ENCODE measurements at regions not wholly inside any gene's neighbourhood (a gene's known extent, or its start where the extent isn't known, plus 50 kb on each side); places are given as distances from the start of the nearest gene placed in this dataset.
"Not testable (repeated sequence)": the region's sequence is repeated elsewhere in the genome, so short reads cannot be mapped to it uniquely, and the experiment has no call there.

DNA sequence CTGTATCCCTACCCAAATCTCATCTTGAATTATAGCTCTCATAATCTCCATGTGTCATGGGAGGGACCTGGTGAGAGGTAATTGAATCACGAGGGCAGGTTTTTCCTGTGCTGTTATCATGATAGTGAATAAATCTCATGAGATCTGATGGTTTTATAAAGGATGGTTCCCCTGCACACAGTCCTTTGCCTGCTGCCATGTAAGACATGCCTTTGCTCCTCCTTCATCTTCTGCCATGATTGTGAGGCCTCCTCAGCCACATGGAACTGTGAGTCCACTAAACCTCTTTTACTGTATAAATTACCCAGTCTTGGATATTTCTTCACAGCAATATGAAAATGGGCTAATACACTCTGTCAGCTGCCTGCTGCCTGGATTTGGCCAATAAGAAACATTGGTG lies 133.8 kb upstream of the POU3F1 start:
- CTCF ChIA-PET (ENCODE audit: low intra/inter-chr PET ratio); H3K9me3 ChIP-seq (replicated peaks; ENCODE audit: control insufficient read depth, insufficient read depth, low read depth, low read length); in situ Hi-C loops (cut with MboI); H2AFZ ChIP-seq (ENCODE audit: low read depth, low read length); H3K27ac ChIP-seq (ENCODE audit: extremely low read depth, low read depth, low read length); BruUV-seq (replicated peaks); H3K4me3 ChIP-seq; H3K36me3 ChIP-seq (ENCODE audit: control insufficient read depth, insufficient read depth, low read length); H3K4me1 ChIP-seq (replicated peaks in 1 of 2; ENCODE audit: control insufficient read depth in 2 of 2, insufficient read depth in 2 of 2, low read length in 2 of 2); ATAC-seq; POLR2A ChIA-PET; H3K9ac ChIP-seq (ENCODE audit: insufficient read depth in 1 of 2, low read depth in 2 of 2, low read length in 2 of 2); H3K4me2 ChIP-seq (ENCODE audit: insufficient read depth, low read length); H3K79me2 ChIP-seq (ENCODE audit: control insufficient read depth, insufficient read depth, low read length); FAIRE-seq; H3K9me1 ChIP-seq (ENCODE audit: control insufficient read depth, insufficient read depth, low read length); DNase-seq (ENCODE audit: extremely low read depth in 1 of 4, low spot score in 3 of 4); intact Hi-C loops (cut with micrococcal nuclease); H4K20me1 ChIP-seq (replicated peaks; ENCODE audit: control insufficient read depth, insufficient read depth, low read length): not testable (repeated sequence)
- H3K27me3 ChIP-seq (ENCODE audit: control insufficient read depth in 2 of 2, insufficient read depth in 2 of 2, low read length in 2 of 2): peaks cover 23 to 56% of the 10 kb centered on the region in 2 experiments
- WGBS (ENCODE audit: insufficient coverage, low coverage, missing lambda C conversion rate): 0% methylated on average over 1 of the region's 1 CpG
- peak; percentile 92 for TF ChIP-seq ZNF431 (CRISPR knock-in tag; IDR thresholded peaks at IDR 0.05)

DNA sequence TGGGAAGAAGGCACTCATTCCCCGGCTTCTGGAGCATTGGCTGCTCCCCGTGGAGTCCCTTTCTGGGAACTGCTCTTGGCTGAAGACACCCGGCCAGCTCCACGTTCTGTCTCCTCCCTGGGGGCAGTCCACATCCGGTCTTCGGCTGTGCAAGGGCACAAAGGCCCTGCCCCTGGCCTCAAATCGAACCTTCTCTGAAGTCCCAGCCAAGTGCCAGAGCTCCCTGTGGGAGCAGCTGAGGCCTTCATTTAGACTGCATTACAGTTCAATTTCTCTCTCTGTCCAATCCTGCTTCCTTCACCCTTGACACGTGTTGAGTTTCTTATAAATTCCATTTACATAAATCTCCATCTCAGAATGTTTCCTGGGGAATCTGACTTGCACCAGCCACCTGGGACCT lies 132.9 kb upstream of the POU3F1 start:
- Histone ChIP-seq H2AFZ (ENCODE audit: low read depth, low read length) (no peak overlapping the region), H3K27me3 (ENCODE audit: control insufficient read depth in 2 of 2, insufficient read depth in 2 of 2, low read length in 2 of 2) (peaks cover 26 to 58% of the 10 kb centered on the region in 2 experiments), H3K4me3 (no peak overlapping the region), H4K20me1 (replicated peaks; ENCODE audit: control insufficient read depth, insufficient read depth, low read length) (no peaks in the 10 kb centered on the region), H3K79me2 (ENCODE audit: control insufficient read depth, insufficient read depth, low read length) (no peaks in the 10 kb centered on the region), H3K36me3 (ENCODE audit: control insufficient read depth, insufficient read depth, low read length) (no peaks in the 10 kb centered on the region), H3K4me2 (ENCODE audit: insufficient read depth, low read length) (no peak overlapping the region), H3K9ac (ENCODE audit: insufficient read depth in 1 of 2, low read depth in 2 of 2, low read length in 2 of 2) (no peak overlapping the region), H3K9me3 (replicated peaks; ENCODE audit: control insufficient read depth, insufficient read depth, low read depth, low read length) (no peaks in the 10 kb centered on the region), H3K27ac (ENCODE audit: extremely low read depth, low read depth, low read length) (no peak overlapping the region), H3K4me1 (replicated peaks in 1 of 2; ENCODE audit: control insufficient read depth in 2 of 2, insufficient read depth in 2 of 2, low read length in 2 of 2) (no peaks in the 10 kb centered on the region), H3K9me1 (ENCODE audit: control insufficient read depth, insufficient read depth, low read length) (no peaks in the 10 kb centered on the region)
- DNase-seq (ENCODE audit: extremely low read depth in 1 of 4, low spot score in 3 of 4): no peak
- ATAC-seq: no peak
- BruUV-seq (replicated peaks): no TSS peak
- ChIA-PET POLR2A (no interaction called here), CTCF (ENCODE audit: low intra/inter-chr PET ratio) (no interaction called here)
- intact Hi-C loops (cut with micrococcal nuclease): no loop called here
- no peak for FAIRE-seq
- under 1% methylated on average over 8 of the region's 8 CpGs for WGBS (ENCODE audit: insufficient coverage, low coverage, missing lambda C conversion rate)
- in situ Hi-C loops (cut with MboI): no loop called here
- TF ChIP-seq, protein P1, sequence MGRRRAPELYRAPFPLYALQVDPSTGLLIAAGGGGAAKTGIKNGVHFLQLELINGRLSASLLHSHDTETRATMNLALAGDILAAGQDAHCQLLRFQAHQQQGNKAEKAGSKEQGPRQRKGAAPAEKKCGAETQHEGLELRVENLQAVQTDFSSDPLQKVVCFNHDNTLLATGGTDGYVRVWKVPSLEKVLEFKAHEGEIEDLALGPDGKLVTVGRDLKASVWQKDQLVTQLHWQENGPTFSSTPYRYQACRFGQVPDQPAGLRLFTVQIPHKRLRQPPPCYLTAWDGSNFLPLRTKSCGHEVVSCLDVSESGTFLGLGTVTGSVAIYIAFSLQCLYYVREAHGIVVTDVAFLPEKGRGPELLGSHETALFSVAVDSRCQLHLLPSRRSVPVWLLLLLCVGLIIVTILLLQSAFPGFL (CRISPR knock-in tag; IDR thresholded peaks at IDR 0.05): no peak
- no peak for TF ChIP-seq ZNF764 (CRISPR knock-in tag; IDR thresholded peaks at IDR 0.05; ENCODE audit: low read depth)
- TF ChIP-seq, protein P2, sequence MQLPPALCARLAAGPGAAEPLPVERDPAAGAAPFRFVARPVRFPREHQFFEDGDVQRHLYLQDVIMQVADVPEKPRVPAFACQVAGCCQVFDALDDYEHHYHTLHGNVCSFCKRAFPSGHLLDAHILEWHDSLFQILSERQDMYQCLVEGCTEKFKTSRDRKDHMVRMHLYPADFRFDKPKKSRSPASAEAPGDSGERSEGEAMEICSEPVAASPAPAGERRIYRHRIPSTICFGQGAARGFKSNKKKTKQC (CRISPR knock-in tag; IDR thresholded peaks at IDR 0.05): no peak
- TF ChIP-seq CBX2 (IDR thresholded peaks at IDR 0.05; ENCODE audit: insufficient read depth, low read length, poor library complexity, severe bottlenecking): no peak
- no peak for TF ChIP-seq EHMT2 (IDR thresholded peaks at IDR 0.05)
- TF ChIP-seq POLR3A (IDR thresholded peaks at IDR 0.05; ENCODE audit: borderline replicate concordance, extremely low read depth, insufficient read depth, insufficient read length): no peak
- TF ChIP-seq, protein P3, sequence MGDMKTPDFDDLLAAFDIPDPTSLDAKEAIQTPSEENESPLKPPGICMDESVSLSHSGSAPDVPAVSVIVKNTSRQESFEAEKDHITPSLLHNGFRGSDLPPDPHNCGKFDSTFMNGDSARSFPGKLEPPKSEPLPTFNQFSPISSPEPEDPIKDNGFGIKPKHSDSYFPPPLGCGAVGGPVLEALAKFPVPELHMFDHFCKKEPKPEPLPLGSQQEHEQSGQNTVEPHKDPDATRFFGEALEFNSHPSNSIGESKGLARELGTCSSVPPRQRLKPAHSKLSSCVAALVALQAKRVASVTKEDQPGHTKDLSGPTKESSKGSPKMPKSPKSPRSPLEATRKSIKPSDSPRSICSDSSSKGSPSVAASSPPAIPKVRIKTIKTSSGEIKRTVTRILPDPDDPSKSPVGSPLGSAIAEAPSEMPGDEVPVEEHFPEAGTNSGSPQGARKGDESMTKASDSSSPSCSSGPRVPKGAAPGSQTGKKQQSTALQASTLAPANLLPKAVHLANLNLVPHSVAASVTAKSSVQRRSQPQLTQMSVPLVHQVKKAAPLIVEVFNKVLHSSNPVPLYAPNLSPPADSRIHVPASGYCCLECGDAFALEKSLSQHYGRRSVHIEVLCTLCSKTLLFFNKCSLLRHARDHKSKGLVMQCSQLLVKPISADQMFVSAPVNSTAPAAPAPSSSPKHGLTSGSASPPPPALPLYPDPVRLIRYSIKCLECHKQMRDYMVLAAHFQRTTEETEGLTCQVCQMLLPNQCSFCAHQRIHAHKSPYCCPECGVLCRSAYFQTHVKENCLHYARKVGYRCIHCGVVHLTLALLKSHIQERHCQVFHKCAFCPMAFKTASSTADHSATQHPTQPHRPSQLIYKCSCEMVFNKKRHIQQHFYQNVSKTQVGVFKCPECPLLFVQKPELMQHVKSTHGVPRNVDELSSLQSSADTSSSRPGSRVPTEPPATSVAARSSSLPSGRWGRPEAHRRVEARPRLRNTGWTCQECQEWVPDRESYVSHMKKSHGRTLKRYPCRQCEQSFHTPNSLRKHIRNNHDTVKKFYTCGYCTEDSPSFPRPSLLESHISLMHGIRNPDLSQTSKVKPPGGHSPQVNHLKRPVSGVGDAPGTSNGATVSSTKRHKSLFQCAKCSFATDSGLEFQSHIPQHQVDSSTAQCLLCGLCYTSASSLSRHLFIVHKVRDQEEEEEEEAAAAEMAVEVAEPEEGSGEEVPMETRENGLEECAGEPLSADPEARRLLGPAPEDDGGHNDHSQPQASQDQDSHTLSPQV (IDR thresholded peaks at IDR 0.05): no peak
- TF ChIP-seq GTF2F1 (IDR thresholded peaks at IDR 0.05; ENCODE audit: low read depth, low read length): no peak
- no peak for TF ChIP-seq HOXB6 (CRISPR knock-in tag; IDR thresholded peaks at IDR 0.05; ENCODE audit: borderline replicate concordance)
- no peak for TF ChIP-seq ARID2 (IDR thresholded peaks at IDR 0.05)

Data from K562 (cell line).